GM23248 (cell line): ENCODE measurements at regions not wholly inside any gene's neighbourhood (a gene's known extent, or its start where the extent isn't known, plus 50 kb on each side); places are given as distances from the start of the nearest gene placed in this dataset.

Source experiments
- EZH2 ChIP-seq: fragments of 200-600 bp; sonication (generic); IDR thresholded peaks from 2 replicates; pipeline ENCODE4 v1.6.1; 2018; ENCODE audit warnings: antibody characterized with exemption, mild to moderate bottlenecking; ENCODE audit not compliant: insufficient read depth, poor library complexity, severe bottlenecking
- EZH2phosphoT487 ChIP-seq: fragments of 200-600 bp; sonication (generic); IDR thresholded peaks from 2 replicates; pipeline ENCODE4 v1.6.1; 2018; ENCODE audit warnings: antibody characterized with exemption, moderate library complexity, mild to moderate bottlenecking, low read depth; ENCODE audit not compliant: insufficient read depth

- no peak for TF ChIP-seq EZH2
- no peak for TF ChIP-seq EZH2phosphoT487
These were observed 74.4 kb downstream of the ALG10B start for GRCh38 chr12:38391007-38391406.
